K562 (cell line): ENCODE measurements at regions not wholly inside any gene's neighbourhood (a gene's known extent, or its start where the extent isn't known, plus 50 kb on each side); places are given as distances from the start of the nearest gene placed in this dataset.

Source experiments
- ATAC-seq: fragments of 200-7000 bp; cut with Tn5 transposase; 3 replicates; pipeline ENCODE4 v1.9.1; 2020; ENCODE audit warnings: moderate library complexity
- BruUV-seq: library from RNA; stranded (reverse); fragments of 400-500 nt; replicated peaks from 2 replicates; lab custom pipeline; 2021; lab: Mats Ljungman, UMichigan
- CTCF ChIA-PET: fragments of 300-600 bp; formaldehyde crosslinking; extraction: SDS; loops from one replicate; lab custom pipeline; 2021; ENCODE audit warnings: low intra/inter-chr PET ratio; lab: Yijun Ruan, JAX
- POLR2A ChIA-PET: fragments of 300-600, 350-650 bp; sonication (Branson Sonifier 250); formaldehyde crosslinking; extraction: SDS; loops from one replicate; lab custom pipeline; 2021; ENCODE audit warnings: antibody characterized with exemption, inconsistent platforms; lab: Yijun Ruan, JAX
- DNase-seq, 4 experiments: peaks; one replicate each; pipeline versions ENCODE4 v3.0.0 to v3.0.0-alpha.2; 2011 to 2018; ENCODE audit warnings: low spot score in 3 of 4, mixed read lengths in 3 of 4; ENCODE audit errors: extremely low read depth in 1 of 4
- FAIRE-seq: peaks from 2 replicates; lab custom pipeline; 2011; peaks lifted over from hg19 to GRCh38; lab: Jason Lieb, UNC
- H2AFZ ChIP-seq: 2 replicates; pipeline ENCODE4 v1.6.0; 2011; ENCODE audit warnings: low read depth, low read length, control low read depth, inconsistent platforms
- H3K27ac ChIP-seq: fragments of 200-600 bp; 3 replicates; pipeline ENCODE4 v1.8.0; 2011; ENCODE audit warnings: low read depth, mild to moderate bottlenecking, control low read depth, inconsistent platforms, low read length, moderate library complexity, mixed read lengths; ENCODE audit errors: extremely low read depth
- H3K27me3 ChIP-seq, 2 experiments: fragments of 300-600 bp in 1 of 2; 2 replicates in 1 of 2; 3 replicates in 1 of 2; pipeline versions ENCODE4 v1.6.0 to v1.8.0; 2011; ENCODE audit warnings: inconsistent platforms in 2 of 2, low read length in 2 of 2, mild to moderate bottlenecking in 1 of 2, mixed read lengths in 1 of 2, moderate library complexity in 1 of 2; ENCODE audit not compliant: control insufficient read depth in 2 of 2, insufficient read depth in 2 of 2
- H3K36me3 ChIP-seq: fragments of 300-600 bp; 3 replicates; pipeline ENCODE4 v1.8.0; 2011; ENCODE audit warnings: mild to moderate bottlenecking, low read length, inconsistent platforms; ENCODE audit not compliant: control insufficient read depth, insufficient read depth
- H3K4me1 ChIP-seq, 2 experiments: fragments of 200-600 bp in 1 of 2; replicated peaks in 1 of 2; 2 replicates in 1 of 2; 3 replicates in 1 of 2; pipeline versions ENCODE4 v1.5.1 to v1.8.0; 2011; ENCODE audit warnings: inconsistent platforms in 2 of 2, low read length in 2 of 2, mild to moderate bottlenecking in 1 of 2, mixed read lengths in 1 of 2, moderate library complexity in 1 of 2; ENCODE audit not compliant: control insufficient read depth in 2 of 2, insufficient read depth in 2 of 2
- H3K4me2 ChIP-seq: 2 replicates; pipeline ENCODE4 v1.6.1; 2011; ENCODE audit warnings: low read length, control low read depth, inconsistent platforms, mixed read lengths; ENCODE audit not compliant: insufficient read depth
- H3K4me3 ChIP-seq: fragments of 200-600 bp; sonication (generic), shearing (Covaris generic); 2 replicates; pipeline ENCODE4 v1.5.1; 2016; ENCODE audit warnings: control low read depth, inconsistent platforms
- H3K79me2 ChIP-seq: fragments of 200-600 bp; 3 replicates; pipeline ENCODE4 v1.8.0; 2011; ENCODE audit warnings: low read length, inconsistent platforms; ENCODE audit not compliant: control insufficient read depth, insufficient read depth
- H3K9ac ChIP-seq, 2 experiments: 2 replicates each; pipeline versions ENCODE4 v1.6.0 to v1.6.1; 2011; ENCODE audit warnings: low read depth in 2 of 2, low read length in 2 of 2, control low read depth in 1 of 2, inconsistent platforms in 1 of 2, mild to moderate bottlenecking in 1 of 2, mixed read lengths in 1 of 2; ENCODE audit not compliant: insufficient read depth in 1 of 2
- H3K9me1 ChIP-seq: one replicate; pipeline ENCODE4 v1.6.0; 2011; ENCODE audit warnings: inconsistent platforms, mild to moderate bottlenecking, low read length, moderate library complexity; ENCODE audit not compliant: control insufficient read depth, insufficient read depth
- H3K9me3 ChIP-seq: replicated peaks from 2 replicates; pipeline ENCODE4 v1.5.1; 2011; ENCODE audit warnings: low read depth, low read length, inconsistent platforms; ENCODE audit not compliant: control insufficient read depth, insufficient read depth
- H4K20me1 ChIP-seq: replicated peaks from 2 replicates; pipeline ENCODE4 v1.6.1; 2011; ENCODE audit warnings: low read length, inconsistent platforms, mixed read lengths; ENCODE audit not compliant: control insufficient read depth, insufficient read depth
- CHD1 ChIP-seq: fragments of 200-600 bp; sonication (generic); IDR thresholded peaks from one replicate; pipeline ENCODE4 v1.6.1; 2012; ENCODE audit warnings: mild to moderate bottlenecking, moderate library complexity, low read length, inconsistent platforms
- HSF4 ChIP-seq: fragments of 250-450 bp; sonication (Bioruptor Pico); IDR thresholded peaks from 2 replicates; pipeline ENCODE4 v2.1.2; 2022; ENCODE audit warnings: mild to moderate bottlenecking, moderate library complexity, borderline replicate concordance
- MECOM ChIP-seq: fragments of 250-450 bp; sonication (Bioruptor Pico); IDR thresholded peaks from 2 replicates; pipeline ENCODE4 v1.8.0; 2022; ENCODE audit warnings: inconsistent platforms
- NFXL1 ChIP-seq: fragments of 450-650 bp; formaldehyde crosslinking; IDR thresholded peaks from 2 replicates; pipeline ENCODE4 v1.4.0; 2021; ENCODE audit warnings: mild to moderate bottlenecking
- PHF8 ChIP-seq: fragments of 200-600 bp; sonication (generic); IDR thresholded peaks from 2 replicates; pipeline ENCODE4 v1.6.1; 2012; ENCODE audit warnings: mixed run types, mild to moderate bottlenecking, inconsistent platforms, low read length, moderate library complexity, borderline replicate concordance
- SMAD2 ChIP-seq: fragments of 150-350 bp; IDR thresholded peaks from 2 replicates; pipeline ENCODE4 v1.6.1; 2014; ENCODE audit warnings: low read depth, mild to moderate bottlenecking, low read length
- ZNF384 ChIP-seq: IDR thresholded peaks from 2 replicates; pipeline ENCODE4 v1.6.1; 2012; ENCODE audit warnings: low read depth, low read length, improper control_type of control experiment
- WGBS: fragments of 100-300 bp; shearing (Covaris generic); methylation state at CpG from one replicate; pipeline ENCODE4 v1.1.6; 2016; ENCODE audit warnings: low coverage, mixed read lengths; ENCODE audit not compliant: insufficient coverage; ENCODE audit errors: missing lambda C conversion rate; 5-methylcytosine and 5-hydroxymethylcytosine counted together
- in situ Hi-C: fragments of 300-500 bp; cut with MboI; formaldehyde crosslinking; loops from 4 replicates; pipeline ENCODE4 v1.15.0; 2018; ENCODE audit warnings: inconsistent platforms, mixed read lengths
- intact Hi-C: fragments of 100-400 bp; cut with micrococcal nuclease; formaldehyde crosslinking; loops from 2 replicates; pipeline ENCODE4 v1.14.2; 2022
- TF ChIP-seq, protein P1 (sequence below): fragments of 450-650 bp; formaldehyde crosslinking; IDR thresholded peaks from 2 replicates; pipeline ENCODE4 v1.4.0; 2020; ENCODE audit warnings: mild to moderate bottlenecking, mixed read lengths
- TF ChIP-seq, protein P2 (sequence below): sonication (generic); formaldehyde crosslinking; IDR thresholded peaks from 2 replicates; pipeline ENCODE4 v1.8.0; 2022; ENCODE audit warnings: mild to moderate bottlenecking, missing genetic modification reagents
- TF ChIP-seq, protein P3 (sequence below): fragments of 450-650 bp; IDR thresholded peaks from 2 replicates; pipeline ENCODE4 v1.7.1; 2018; ENCODE audit warnings: mild to moderate bottlenecking, low read depth; ENCODE audit not compliant: partially characterized antibody

DNA sequence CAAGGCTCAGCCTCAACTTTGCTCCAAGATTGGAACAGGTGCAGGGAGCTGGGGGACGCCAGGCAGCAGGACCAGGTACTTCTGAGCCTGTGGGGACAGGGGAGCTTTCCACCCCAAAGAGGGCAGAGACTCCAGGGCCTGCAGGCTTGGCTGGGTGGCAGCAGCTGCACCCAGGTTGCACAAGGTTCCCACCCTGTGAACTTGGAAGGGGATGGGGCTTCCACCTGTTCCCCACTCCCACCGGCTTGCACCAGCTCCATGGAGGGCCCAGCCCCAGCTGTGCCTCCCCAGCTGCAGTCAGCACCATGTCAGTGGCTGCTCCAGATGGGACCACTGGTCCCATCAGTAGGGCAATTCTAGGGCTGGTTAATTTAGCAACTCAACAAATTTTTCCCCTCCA lies 114.0 kb upstream of the CDKN3 start:
- no peak overlapping the region for H3K4me2 ChIP-seq
- 0% methylated on average over 1 of the region's 2 CpGs for WGBS
- POLR2A ChIA-PET = no interaction called here
- TF ChIP-seq NFXL1 (CRISPR knock-in tag) (no peak), CHD1 (no peak), HSF4 (CRISPR knock-in tag) (no peak), PHF8 (no peak), MECOM (CRISPR knock-in tag) (no peak), SMAD2 (no peak), ZNF384 (no peak)
- TF ChIP-seq, protein P1, sequence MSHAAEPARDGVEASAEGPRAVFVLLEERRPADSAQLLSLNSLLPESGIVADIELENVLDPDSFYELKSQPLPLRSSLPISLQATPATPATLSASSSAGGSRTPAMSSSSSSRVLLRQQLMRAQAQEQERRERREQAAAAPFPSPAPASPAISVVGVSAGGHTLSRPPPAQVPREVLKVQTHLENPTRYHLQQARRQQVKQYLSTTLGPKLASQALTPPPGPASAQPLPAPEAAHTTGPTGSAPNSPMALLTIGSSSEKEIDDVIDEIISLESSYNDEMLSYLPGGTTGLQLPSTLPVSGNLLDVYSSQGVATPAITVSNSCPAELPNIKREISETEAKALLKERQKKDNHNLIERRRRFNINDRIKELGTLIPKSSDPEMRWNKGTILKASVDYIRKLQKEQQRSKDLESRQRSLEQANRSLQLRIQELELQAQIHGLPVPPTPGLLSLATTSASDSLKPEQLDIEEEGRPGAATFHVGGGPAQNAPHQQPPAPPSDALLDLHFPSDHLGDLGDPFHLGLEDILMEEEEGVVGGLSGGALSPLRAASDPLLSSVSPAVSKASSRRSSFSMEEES = no peak
- TF ChIP-seq, protein P2, sequence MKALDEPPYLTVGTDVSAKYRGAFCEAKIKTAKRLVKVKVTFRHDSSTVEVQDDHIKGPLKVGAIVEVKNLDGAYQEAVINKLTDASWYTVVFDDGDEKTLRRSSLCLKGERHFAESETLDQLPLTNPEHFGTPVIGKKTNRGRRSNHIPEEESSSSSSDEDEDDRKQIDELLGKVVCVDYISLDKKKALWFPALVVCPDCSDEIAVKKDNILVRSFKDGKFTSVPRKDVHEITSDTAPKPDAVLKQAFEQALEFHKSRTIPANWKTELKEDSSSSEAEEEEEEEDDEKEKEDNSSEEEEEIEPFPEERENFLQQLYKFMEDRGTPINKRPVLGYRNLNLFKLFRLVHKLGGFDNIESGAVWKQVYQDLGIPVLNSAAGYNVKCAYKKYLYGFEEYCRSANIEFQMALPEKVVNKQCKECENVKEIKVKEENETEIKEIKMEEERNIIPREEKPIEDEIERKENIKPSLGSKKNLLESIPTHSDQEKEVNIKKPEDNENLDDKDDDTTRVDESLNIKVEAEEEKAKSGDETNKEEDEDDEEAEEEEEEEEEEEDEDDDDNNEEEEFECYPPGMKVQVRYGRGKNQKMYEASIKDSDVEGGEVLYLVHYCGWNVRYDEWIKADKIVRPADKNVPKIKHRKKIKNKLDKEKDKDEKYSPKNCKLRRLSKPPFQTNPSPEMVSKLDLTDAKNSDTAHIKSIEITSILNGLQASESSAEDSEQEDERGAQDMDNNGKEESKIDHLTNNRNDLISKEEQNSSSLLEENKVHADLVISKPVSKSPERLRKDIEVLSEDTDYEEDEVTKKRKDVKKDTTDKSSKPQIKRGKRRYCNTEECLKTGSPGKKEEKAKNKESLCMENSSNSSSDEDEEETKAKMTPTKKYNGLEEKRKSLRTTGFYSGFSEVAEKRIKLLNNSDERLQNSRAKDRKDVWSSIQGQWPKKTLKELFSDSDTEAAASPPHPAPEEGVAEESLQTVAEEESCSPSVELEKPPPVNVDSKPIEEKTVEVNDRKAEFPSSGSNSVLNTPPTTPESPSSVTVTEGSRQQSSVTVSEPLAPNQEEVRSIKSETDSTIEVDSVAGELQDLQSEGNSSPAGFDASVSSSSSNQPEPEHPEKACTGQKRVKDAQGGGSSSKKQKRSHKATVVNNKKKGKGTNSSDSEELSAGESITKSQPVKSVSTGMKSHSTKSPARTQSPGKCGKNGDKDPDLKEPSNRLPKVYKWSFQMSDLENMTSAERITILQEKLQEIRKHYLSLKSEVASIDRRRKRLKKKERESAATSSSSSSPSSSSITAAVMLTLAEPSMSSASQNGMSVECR (CRISPR knock-in tag) = no peak
- TF ChIP-seq, protein P3, sequence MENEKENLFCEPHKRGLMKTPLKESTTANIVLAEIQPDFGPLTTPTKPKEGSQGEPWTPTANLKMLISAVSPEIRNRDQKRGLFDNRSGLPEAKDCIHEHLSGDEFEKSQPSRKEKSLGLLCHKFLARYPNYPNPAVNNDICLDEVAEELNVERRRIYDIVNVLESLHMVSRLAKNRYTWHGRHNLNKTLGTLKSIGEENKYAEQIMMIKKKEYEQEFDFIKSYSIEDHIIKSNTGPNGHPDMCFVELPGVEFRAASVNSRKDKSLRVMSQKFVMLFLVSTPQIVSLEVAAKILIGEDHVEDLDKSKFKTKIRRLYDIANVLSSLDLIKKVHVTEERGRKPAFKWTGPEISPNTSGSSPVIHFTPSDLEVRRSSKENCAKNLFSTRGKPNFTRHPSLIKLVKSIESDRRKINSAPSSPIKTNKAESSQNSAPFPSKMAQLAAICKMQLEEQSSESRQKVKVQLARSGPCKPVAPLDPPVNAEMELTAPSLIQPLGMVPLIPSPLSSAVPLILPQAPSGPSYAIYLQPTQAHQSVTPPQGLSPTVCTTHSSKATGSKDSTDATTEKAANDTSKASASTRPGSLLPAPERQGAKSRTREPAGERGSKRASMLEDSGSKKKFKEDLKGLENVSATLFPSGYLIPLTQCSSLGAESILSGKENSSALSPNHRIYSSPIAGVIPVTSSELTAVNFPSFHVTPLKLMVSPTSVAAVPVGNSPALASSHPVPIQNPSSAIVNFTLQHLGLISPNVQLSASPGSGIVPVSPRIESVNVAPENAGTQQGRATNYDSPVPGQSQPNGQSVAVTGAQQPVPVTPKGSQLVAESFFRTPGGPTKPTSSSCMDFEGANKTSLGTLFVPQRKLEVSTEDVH = no peak

More for the DNA sequence above, 114.0 kb upstream of the CDKN3 start:
- Histone ChIP-seq H3K4me1 (no peaks in the 10 kb centered on the region), H2AFZ (no peak overlapping the region), H3K9ac (no peak overlapping the region), H3K79me2 (no peaks in the 10 kb centered on the region), H3K9me1 (no peaks in the 10 kb centered on the region), H3K27ac (no peak overlapping the region), H3K36me3 (no peaks in the 10 kb centered on the region), H3K27me3 (peaks cover 0 to 6% of the 10 kb centered on the region in 2 experiments; a peak in 2 of 5 replicates), H3K4me3 (no peak overlapping the region), H4K20me1 (no peaks in the 10 kb centered on the region), H3K9me3 (no peaks in the 10 kb centered on the region)
- DNase-seq = no peak
- BruUV-seq = no TSS peak
- in situ Hi-C loops (no loop called here), intact Hi-C loops (no loop called here)
- ATAC-seq = no peak
- CTCF ChIA-PET = interaction anchor here (0.6 kb wide), 1 partner anchor 444 kb away, joined by 3 read pairs; no protein-coding TSS in a partner anchor
- FAIRE-seq = no peak
